Trophoblast cell (in vitro differentiated cells and primary cell): ENCODE measurements at regions not wholly inside any gene's neighbourhood (a gene's known extent, or its start where the extent isn't known, plus 50 kb on each side); places are given as distances from the start of the nearest gene placed in this dataset.
"Not testable (repeated sequence)": the region's sequence is repeated elsewhere in the genome, so short reads cannot be mapped to it uniquely, and the experiment has no call there.

Source experiments
- DNase-seq, 2 donors: peaks; one replicate each; pipeline ENCODE4 v3.0.0-alpha.2; 2016
- H2AFZ ChIP-seq: 2 replicates; pipeline ENCODE4 v1.6.1; 2013; ENCODE audit warnings: low read length, moderate library complexity, mild to moderate bottlenecking; ENCODE audit not compliant: insufficient read depth, poor library complexity
- H2AK5ac ChIP-seq: 2 replicates; pipeline ENCODE4 v1.6.1; 2013; ENCODE audit warnings: mild to moderate bottlenecking, low read length
- H2BK120ac ChIP-seq: 2 replicates; pipeline ENCODE4 v1.6.1; 2013; ENCODE audit warnings: low read length, mild to moderate bottlenecking, moderate library complexity; ENCODE audit not compliant: insufficient read depth, poor library complexity
- H2BK12ac ChIP-seq: 2 replicates; pipeline ENCODE4 v1.6.1; 2013; ENCODE audit warnings: mild to moderate bottlenecking, low read length, moderate library complexity
- H2BK5ac ChIP-seq: 2 replicates; pipeline ENCODE4 v1.6.1; 2013; ENCODE audit warnings: low read length, low read depth, moderate library complexity, mild to moderate bottlenecking; ENCODE audit not compliant: poor library complexity
- H3K14ac ChIP-seq: 2 replicates; pipeline ENCODE4 v1.6.1; 2013; ENCODE audit warnings: mild to moderate bottlenecking, low read length
- H3K18ac ChIP-seq: 2 replicates; pipeline ENCODE4 v1.6.1; 2013; ENCODE audit warnings: mild to moderate bottlenecking, low read length
- H3K23ac ChIP-seq: 2 replicates; pipeline ENCODE4 v1.6.1; 2013; ENCODE audit warnings: low read length
- H3K27ac ChIP-seq: 2 replicates; pipeline ENCODE4 v1.5.1; 2013; ENCODE audit warnings: low read depth, mild to moderate bottlenecking, inconsistent platforms, low read length, moderate library complexity
- H3K27me3 ChIP-seq: 2 replicates; pipeline ENCODE4 v1.6.1; 2013; ENCODE audit warnings: inconsistent platforms, mild to moderate bottlenecking, low read length, moderate library complexity; ENCODE audit not compliant: insufficient read depth
- H3K36me3 ChIP-seq, 2 experiments: 1 replicate in 1 of 2; 2 replicates in 1 of 2; pipeline ENCODE4 v1.6.1; 2013; ENCODE audit warnings: low read length in 2 of 2, mild to moderate bottlenecking in 2 of 2, moderate library complexity in 1 of 2; ENCODE audit not compliant: insufficient read depth in 2 of 2, control insufficient read depth in 1 of 2
- H3K4ac ChIP-seq: 2 replicates; pipeline ENCODE4 v1.6.1; 2013; ENCODE audit warnings: low read depth, mild to moderate bottlenecking, low read length, moderate library complexity
- H3K4me1 ChIP-seq, 2 experiments: 1 replicate in 1 of 2; 2 replicates in 1 of 2; pipeline ENCODE4 v1.6.1; 2013; ENCODE audit warnings: low read length in 2 of 2, mild to moderate bottlenecking in 2 of 2, moderate library complexity in 1 of 2; ENCODE audit not compliant: insufficient read depth in 2 of 2, control insufficient read depth in 1 of 2
- H3K4me2 ChIP-seq: 2 replicates; pipeline ENCODE4 v1.6.1; 2013; ENCODE audit warnings: inconsistent platforms, mild to moderate bottlenecking, low read length, moderate library complexity
- H3K4me3 ChIP-seq: 2 replicates; pipeline ENCODE4 v1.5.1; 2013; ENCODE audit warnings: mild to moderate bottlenecking, low read depth, low read length, inconsistent platforms
- H3K79me1 ChIP-seq: one replicate; pipeline ENCODE4 v1.6.1; 2013; ENCODE audit warnings: low read length
- H3K79me2 ChIP-seq: 2 replicates; pipeline ENCODE4 v1.6.1; 2013; ENCODE audit warnings: low read length, mild to moderate bottlenecking; ENCODE audit not compliant: control insufficient read depth, insufficient read depth, poor library complexity
- H3K9ac ChIP-seq: 2 replicates; pipeline ENCODE4 v1.6.1; 2013; ENCODE audit warnings: mild to moderate bottlenecking, low read length
- H3K9me3 ChIP-seq: 2 replicates; pipeline ENCODE4 v1.6.1; 2013; ENCODE audit warnings: low read depth, mild to moderate bottlenecking, control low read depth, inconsistent platforms, low read length; ENCODE audit not compliant: insufficient read depth
- H4K12ac ChIP-seq: 2 replicates; pipeline ENCODE4 v1.6.1; 2013; ENCODE audit warnings: low read depth, mild to moderate bottlenecking, low read length, moderate library complexity
- H4K8ac ChIP-seq: 2 replicates; pipeline ENCODE4 v1.6.1; 2013; ENCODE audit warnings: low read depth, mild to moderate bottlenecking, low read length, moderate library complexity
- H4K91ac ChIP-seq: one replicate; pipeline ENCODE4 v1.6.1; 2013; ENCODE audit warnings: low read depth, mild to moderate bottlenecking, low read length, moderate library complexity
- WGBS: extraction: QIAGEN DNeasy Blood & Tissue Kit; methylation state at CpG from one replicate; pipeline ENCODE4 v1.1.7; 2013; ENCODE audit warnings: missing lambda C conversion rate; ENCODE audit not compliant: insufficient read length, insufficient coverage; ENCODE audit errors: extremely low coverage; 5-methylcytosine and 5-hydroxymethylcytosine counted together

DNA sequence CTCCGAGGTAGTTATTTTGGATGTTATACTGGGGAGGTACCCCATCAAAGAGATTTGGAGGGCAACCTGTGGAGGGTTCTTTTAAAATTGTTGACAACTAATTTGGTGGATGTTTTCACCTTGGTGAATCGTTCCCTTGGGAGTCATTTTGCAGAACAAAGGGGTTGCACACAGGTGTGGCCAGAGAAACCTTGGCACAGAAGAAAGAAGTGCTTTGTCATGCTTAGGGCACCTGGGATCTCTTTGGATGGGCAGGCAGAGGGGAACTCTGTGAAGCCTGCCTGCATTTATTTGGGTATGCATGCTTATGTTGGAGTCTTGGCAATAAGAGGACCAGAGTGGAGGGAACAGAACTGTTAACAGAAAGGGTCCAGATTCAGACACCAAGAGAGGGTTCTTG lies 376.4 kb upstream of the AMELY start:
- H3K4me2 ChIP-seq, H4K91ac ChIP-seq, H3K27me3 ChIP-seq, H2BK5ac ChIP-seq, H3K23ac ChIP-seq, H4K8ac ChIP-seq, H3K14ac ChIP-seq, DNase-seq, H3K79me2 ChIP-seq, H2AK5ac ChIP-seq, H3K4ac ChIP-seq, H3K79me1 ChIP-seq, H4K12ac ChIP-seq, H2AFZ ChIP-seq, H2BK12ac ChIP-seq, H3K4me1 ChIP-seq, H3K4me3 ChIP-seq, H2BK120ac ChIP-seq, H3K18ac ChIP-seq, H3K9ac ChIP-seq, H3K9me3 ChIP-seq, H3K27ac ChIP-seq: not testable (repeated sequence)
- peaks cover 11 to 12% of the 10 kb centered on the region in 2 experiments for H3K36me3 ChIP-seq
- no CpG with 5 or more reads among the region's 2 CpGs for WGBS

DNA sequence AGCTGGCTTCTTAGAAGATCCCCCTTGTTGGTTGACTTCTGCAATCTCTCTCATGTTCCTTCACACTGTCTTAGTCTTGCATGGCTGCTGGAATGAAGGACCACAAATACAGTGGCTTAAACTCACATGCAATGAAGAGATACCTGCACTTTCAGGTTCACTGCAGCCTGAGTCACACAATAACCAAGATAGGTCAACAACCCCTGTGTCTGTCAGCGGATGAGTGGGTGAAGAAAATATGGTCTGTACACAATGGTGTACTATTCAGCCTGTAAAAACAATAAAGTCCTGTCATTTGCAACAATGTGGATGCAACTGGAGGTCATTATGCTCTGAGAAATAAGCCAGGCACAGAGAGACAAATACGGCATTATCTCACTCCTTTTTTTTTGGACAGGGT lies 373.8 kb upstream of the AMELY start:
- no peak overlapping the region for H2BK5ac ChIP-seq
- H2BK120ac ChIP-seq: no peak overlapping the region
- no peak overlapping the region for H3K4me2 ChIP-seq
- H3K79me2 ChIP-seq: peaks cover 4% of the 10 kb centered on the region
- DNase-seq: no peak
- H3K23ac ChIP-seq: no peak overlapping the region
- H3K4me1 ChIP-seq: peaks cover 0 to 2% of the 10 kb centered on the region in 2 experiments
- H3K18ac ChIP-seq: no peak overlapping the region
- no peaks in the 10 kb centered on the region for H3K27me3 ChIP-seq
- H3K14ac ChIP-seq: no peak overlapping the region
- no peak overlapping the region for H3K4me3 ChIP-seq
- no peak overlapping the region for H4K8ac ChIP-seq
- H4K12ac ChIP-seq: no peak overlapping the region
- no peak overlapping the region for H2AFZ ChIP-seq
- H3K4ac ChIP-seq: no peak overlapping the region
- H3K79me1 ChIP-seq: no peaks in the 10 kb centered on the region
- no peak overlapping the region for H3K9ac ChIP-seq
- no CpG with 5 or more reads among the region's 2 CpGs for WGBS
- no peak overlapping the region for H2BK12ac ChIP-seq
- H4K91ac ChIP-seq: no peak overlapping the region
- H2AK5ac ChIP-seq: no peak overlapping the region
- H3K36me3 ChIP-seq: peaks cover 4 to 15% of the 10 kb centered on the region in 2 experiments
- H3K9me3 ChIP-seq: no peaks in the 10 kb centered on the region
- H3K27ac ChIP-seq: no peak overlapping the region

- Histone ChIP-seq H3K4me1 (peaks cover 0 to 2% of the 10 kb centered on the region in 2 experiments), H4K12ac (no peak overlapping the region), H2AFZ (no peak overlapping the region), H4K8ac (no peak overlapping the region), H3K18ac (no peak overlapping the region), H2BK12ac (no peak overlapping the region), H3K14ac (no peak overlapping the region), H2BK120ac (no peak overlapping the region), H3K4me3 (no peak overlapping the region), H3K36me3 (peaks cover 4 to 15% of the 10 kb centered on the region in 2 experiments), H2BK5ac (no peak overlapping the region), H3K27me3 (no peaks in the 10 kb centered on the region), H3K9ac (no peak overlapping the region), H3K4me2 (no peak overlapping the region), H3K79me2 (peaks cover 4% of the 10 kb centered on the region), H3K27ac (no peak overlapping the region), H4K91ac (no peak overlapping the region), H3K4ac (no peak overlapping the region), H3K79me1 (no peaks in the 10 kb centered on the region), H3K23ac (no peak overlapping the region), H2AK5ac (no peak overlapping the region), H3K9me3 (no peaks in the 10 kb centered on the region)
- no peak for DNase-seq
- WGBS: no CpG with 5 or more reads among the region's 6 CpGs
Observed at GRCh38 chrY:7283001-7283400, 371.4 kb upstream of the AMELY start.

DNA sequence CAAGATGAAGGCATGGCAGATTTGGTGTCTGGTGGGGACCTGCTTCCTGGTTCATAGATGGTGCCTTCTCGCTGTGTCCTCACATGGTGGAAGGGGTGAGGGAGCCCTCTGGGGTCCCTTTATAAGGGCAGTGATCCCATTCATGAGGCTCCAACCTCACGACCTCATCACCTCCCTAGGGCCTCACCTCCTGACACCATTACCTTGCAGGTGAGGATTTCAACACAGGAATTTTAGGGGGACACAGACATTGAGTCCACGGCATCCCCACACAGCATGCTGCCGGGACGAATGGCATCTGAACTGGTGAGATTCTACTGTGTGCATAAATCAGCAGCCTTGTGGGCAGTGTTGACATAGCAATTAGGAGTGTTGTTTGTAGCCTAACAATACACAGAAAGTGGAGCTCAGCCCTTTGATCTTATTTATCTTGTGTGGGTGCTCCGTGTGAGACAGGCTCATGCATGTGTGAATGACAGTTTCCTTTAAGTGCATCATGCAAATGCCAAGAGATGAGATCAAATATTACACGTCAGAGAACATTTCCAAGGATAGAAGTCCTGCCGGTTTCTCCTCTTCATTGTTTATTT lies 368.7 kb upstream of the AMELY start:
- not testable (repeated sequence) for H3K4ac ChIP-seq, H2BK120ac ChIP-seq, H3K4me2 ChIP-seq, H2AFZ ChIP-seq, H3K14ac ChIP-seq, DNase-seq, H4K12ac ChIP-seq, H3K27me3 ChIP-seq, H4K8ac ChIP-seq, H3K4me3 ChIP-seq, H2BK12ac ChIP-seq, H3K9me3 ChIP-seq, H3K27ac ChIP-seq, H2BK5ac ChIP-seq, H3K79me2 ChIP-seq, H3K23ac ChIP-seq, H3K4me1 ChIP-seq, H4K91ac ChIP-seq, H3K79me1 ChIP-seq, H2AK5ac ChIP-seq, H3K18ac ChIP-seq, H3K9ac ChIP-seq
- no CpG with 5 or more reads among the region's 8 CpGs for WGBS
- peaks cover 4 to 13% of the 10 kb centered on the region in 2 experiments for H3K36me3 ChIP-seq
